ENCODE measurements at regions not wholly inside any gene's neighbourhood (a gene's known extent, or its start where the extent isn't known, plus 50 kb on each side); places are given as distances from the start of the nearest gene placed in this dataset.
"Not testable (repeated sequence)": the region's sequence is repeated elsewhere in the genome, so short reads cannot be mapped to it uniquely, and the experiment has no call there.

DNA sequence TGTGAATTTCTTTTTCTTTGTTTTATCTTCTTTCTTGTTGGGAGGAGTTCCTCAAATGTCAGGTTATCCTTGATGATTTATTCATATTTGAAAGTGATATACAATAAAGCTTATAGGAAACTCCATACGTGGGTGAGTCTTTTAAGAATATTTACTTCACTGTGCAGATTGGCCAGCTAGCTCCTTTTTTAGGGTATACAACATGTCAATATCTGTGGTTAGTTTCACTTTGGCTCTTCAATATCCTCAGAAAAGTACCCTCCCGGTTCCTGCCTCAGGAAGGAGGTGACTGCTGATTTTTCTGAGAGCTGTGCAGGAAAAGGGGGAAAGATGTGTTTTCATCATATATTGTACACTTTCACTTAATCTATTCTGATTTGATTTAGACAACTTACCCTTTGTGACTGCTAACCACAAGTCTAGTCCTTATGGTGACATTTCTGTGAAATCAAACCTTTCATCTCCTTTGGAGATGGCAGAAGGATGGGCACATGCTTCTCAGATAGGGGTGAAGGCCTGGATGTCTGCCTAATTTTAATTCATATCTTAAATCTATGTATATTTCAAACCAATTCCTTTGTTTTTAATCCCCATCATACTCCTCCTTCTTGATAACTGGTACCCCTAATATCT is 98.2 kb upstream of the NECTIN3 start:
- DNase-seq: no peak

DNA sequence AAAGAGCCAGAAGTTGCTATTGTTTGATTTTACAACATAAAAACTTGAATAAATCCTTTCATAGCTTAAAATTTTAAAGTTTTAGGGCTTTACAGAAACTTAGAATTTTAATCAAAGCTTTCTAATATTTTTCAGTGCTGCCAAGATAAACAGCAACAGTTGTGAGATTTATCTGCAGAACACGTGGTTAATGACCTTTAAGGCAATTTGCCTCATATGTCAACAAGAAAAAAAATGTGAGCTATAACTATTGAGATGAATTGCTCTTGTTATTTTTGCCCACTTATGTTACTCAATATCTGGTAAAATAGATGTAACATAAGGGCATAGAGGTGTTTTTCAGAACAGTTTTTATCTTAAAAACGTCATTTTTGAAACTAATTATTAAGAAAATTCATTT is 96.7 kb upstream of the NECTIN3 start:
- no peak for DNase-seq

DNA sequence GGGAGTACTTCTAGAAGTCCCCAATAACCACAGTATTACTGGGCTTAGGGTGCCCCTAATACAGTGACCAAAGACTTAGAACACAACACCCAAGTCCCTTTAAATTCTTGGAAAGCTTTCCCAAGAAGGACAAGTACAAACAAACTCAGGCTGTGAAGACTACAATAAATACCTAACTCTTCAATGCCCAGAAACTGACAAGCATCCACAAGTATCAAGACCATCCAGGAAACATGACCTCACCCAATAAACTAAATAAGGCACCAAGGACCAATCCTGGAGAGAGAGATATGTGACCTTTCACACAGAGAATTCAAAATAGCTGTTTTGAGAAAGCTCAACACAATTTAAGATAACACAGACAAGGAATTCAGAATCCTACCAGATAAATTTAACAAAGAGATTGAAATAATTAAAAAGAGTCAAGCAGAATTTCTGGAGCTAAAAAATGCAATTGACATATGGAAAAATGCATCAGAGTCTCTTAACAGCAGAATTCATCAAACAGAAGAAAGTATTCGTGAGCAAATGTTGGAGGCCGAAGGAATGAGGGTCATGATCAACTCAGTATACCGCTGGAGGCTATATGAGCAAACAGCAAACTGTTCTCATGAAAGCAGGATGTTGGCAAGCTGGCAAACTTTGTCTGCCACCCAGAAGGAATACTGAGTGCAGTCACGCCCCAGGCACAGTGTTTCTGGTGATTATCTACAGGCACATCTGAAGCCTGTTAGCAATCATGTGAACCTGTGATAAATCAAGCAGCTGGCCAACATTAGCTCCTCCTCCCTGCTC is 87.0 kb upstream of the NECTIN3 start:
- DNase-seq: no peak

DNA sequence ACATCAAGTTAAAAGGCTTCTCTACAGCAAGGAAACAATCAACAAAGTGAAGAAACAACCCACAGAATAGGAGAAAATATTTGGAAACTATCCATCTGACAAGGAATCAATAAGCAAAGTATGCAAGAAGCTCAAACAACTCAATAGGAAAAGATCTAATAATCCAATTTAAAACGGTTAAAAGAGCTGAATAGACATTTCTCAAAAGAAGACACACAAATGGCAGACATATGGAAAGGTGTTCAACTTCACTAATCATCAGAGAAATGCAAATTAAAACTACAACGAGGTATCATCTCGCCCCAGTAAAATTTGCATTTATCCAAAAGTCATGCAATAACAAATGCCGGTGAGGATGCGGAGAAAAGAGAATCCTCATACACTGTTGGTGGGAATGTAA is 82.2 kb upstream of the NECTIN3 start:
- no peak for DNase-seq

DNA sequence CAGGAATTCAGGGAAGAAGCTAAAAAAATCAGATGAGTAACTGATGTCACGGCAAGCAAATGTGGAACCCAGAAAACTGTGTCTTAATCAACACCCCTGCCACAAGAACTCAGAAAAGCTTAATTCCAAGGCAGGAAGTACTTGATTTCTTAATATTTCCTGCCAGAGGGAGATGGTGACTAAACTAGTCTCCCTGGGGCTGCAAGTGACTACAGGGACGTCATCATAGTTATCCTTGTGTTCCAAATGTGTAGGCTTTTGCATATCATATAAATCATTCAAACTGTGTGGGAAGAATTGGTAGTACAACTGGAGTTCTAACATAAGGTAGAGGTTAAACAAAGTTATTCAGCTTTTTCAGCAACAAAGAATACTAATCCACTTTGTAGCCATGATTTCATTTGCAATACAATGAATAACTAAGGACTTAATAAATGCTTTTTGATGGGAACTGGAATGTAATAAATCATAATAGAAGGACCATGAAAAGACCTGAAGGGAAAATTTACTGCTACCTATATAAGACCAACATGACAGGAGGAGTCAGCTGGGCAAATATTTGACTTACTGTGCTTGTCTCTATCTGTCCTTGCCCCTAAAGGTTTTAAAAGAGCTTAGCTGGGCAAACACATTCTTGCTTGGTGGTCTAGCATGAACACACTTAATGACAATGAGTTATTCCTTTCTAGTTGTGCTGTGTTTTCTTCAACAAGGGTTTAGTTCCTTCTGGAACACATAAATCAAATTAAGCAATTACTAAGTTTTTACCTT is 76.0 kb upstream of the NECTIN3 start:
- DNase-seq: peak; percentile 1 to 59 (median 17)

DNA sequence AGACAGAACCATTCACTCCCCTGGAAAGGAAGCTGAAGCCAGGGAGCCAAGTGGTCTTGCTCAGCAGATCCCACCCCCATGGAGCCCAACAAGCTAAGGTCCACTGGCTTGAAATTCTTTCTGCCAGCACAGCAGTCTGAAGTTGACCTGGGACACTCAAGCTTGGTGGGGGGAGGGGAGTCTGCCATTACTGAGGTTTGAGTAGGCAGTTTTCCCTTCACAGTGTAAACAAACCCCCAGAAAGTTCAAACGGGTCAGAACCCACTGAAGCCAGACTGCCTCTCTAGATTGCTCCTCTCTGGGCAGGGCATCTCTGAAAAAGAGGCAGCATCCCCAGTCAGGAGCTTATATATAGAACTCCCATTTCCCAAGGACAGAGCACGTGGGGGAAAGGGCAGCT is 72.8 kb upstream of the NECTIN3 start:
- DNase-seq: not testable (repeated sequence)

DNA sequence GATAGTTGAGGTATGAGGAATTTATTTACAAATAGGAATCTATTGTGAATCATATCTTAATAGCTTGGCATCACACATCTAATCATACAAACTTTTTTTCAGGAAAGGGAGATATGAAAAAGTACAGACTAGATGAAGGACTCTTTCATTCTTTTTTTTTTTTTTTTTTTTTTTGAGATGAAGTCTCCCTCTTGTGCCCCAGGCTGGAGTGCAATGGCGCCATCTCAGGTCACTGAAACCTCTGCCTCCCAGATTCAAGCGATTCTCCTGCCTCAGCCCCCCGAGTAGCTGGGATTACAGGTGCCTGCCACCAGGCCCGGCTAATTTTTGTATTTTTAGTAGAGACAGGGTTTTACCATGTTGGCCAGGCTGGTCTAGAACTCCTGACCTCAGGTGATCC is 65.1 kb upstream of the NECTIN3 start:
- not testable (repeated sequence) for DNase-seq

DNA sequence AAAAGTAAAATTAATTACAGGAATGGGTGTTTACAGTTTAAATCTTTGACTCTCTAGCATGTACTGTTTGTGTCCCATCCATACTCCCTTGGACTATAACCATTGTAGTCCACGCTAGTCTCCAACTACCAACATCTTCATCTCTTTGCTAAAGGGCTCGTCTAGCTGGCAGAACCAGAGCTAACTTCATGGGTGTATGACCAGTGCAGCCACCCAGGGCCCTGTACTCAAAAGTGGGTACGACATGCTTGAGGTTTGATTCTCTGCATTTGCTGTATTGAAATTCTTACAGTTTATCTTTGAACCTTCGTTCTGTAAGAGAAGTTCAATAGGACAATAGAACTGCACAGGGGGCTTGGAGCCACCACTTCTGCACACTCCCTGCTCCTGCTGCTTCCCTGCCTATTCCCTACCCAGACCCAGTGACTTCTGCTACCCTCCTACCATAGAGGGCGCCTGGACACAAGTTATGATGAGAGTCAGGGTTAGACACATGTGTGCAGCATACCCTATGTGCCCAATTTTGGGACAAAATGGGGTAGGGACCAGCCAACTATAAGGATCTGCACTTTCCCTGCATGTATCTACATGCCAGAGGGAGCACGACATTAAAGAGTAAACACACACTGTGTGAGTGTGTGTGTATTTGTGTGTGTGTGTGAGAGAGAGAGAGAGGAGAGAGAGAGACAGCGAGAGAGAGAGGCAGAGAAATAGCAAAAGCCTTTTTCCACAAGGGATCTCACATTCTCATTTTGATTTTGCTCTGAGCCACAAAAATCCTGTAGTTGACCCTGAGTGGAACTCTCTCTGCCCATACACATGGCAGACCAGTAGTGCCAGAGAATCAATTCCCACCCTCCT is 59.0 kb upstream of the NECTIN3 start:
- no peak for DNase-seq

All from suppressor macrophage treated with lipopolysaccharide for 1 hour (primary cell).